Endothelial cell of umbilical vein (primary cell): ENCODE measurements at regions not wholly inside any gene's neighbourhood (a gene's known extent, or its start where the extent isn't known, plus 50 kb on each side); places are given as distances from the start of the nearest gene placed in this dataset.

Experiments used
- CTCF ChIP-seq, 2 donors: IDR thresholded peaks; 1 replicate in 1 of 2; 2 replicates in 1 of 2; pipeline ENCODE4 v1.5.1; 2011; ENCODE audit warnings: low read length in 2 of 2, mild to moderate bottlenecking in 2 of 2, moderate library complexity in 2 of 2, control low read depth in 1 of 2, inconsistent platforms in 1 of 2, low read depth in 1 of 2; ENCODE audit not compliant: insufficient read depth in 1 of 2; ENCODE audit errors: extremely low read depth in 1 of 2
- JUN ChIP-seq: IDR thresholded peaks from 2 replicates; pipeline ENCODE4 v1.6.1; 2011; ENCODE audit warnings: borderline replicate concordance, low read depth; ENCODE audit not compliant: insufficient read length, insufficient read depth
- POLR2A ChIP-seq: IDR thresholded peaks from 2 replicates; pipeline ENCODE4 v1.6.1; 2012; ENCODE audit warnings: low read depth, mild to moderate bottlenecking, control low read depth, low read length

GRCh38 chr2:125560855-125561254, 1095.1 kb upstream of the GYPC start:
- TF ChIP-seq POLR2A (no peak), JUN (no peak), CTCF (IDR thresholded peaks at IDR 0.05; ENCODE audit: extremely low read depth in 1 of 2, insufficient read depth in 1 of 2, low read depth in 1 of 2, low read length in 2 of 2) (no peak)
